HG03139 (cell line): ENCODE measurements at regions not wholly inside any gene's neighbourhood (a gene's known extent, or its start where the extent isn't known, plus 50 kb on each side); places are given as distances from the start of the nearest gene placed in this dataset.
"Not testable (repeated sequence)": the region's sequence is repeated elsewhere in the genome, so short reads cannot be mapped to it uniquely, and the experiment has no call there.

Source experiments
- ATAC-seq: cut with Tn5 transposase; IDR thresholded peaks from one replicate; pipeline ENCODE4 v1.9.1; 2021; ENCODE audit not compliant: unreplicated experiment

DNA sequence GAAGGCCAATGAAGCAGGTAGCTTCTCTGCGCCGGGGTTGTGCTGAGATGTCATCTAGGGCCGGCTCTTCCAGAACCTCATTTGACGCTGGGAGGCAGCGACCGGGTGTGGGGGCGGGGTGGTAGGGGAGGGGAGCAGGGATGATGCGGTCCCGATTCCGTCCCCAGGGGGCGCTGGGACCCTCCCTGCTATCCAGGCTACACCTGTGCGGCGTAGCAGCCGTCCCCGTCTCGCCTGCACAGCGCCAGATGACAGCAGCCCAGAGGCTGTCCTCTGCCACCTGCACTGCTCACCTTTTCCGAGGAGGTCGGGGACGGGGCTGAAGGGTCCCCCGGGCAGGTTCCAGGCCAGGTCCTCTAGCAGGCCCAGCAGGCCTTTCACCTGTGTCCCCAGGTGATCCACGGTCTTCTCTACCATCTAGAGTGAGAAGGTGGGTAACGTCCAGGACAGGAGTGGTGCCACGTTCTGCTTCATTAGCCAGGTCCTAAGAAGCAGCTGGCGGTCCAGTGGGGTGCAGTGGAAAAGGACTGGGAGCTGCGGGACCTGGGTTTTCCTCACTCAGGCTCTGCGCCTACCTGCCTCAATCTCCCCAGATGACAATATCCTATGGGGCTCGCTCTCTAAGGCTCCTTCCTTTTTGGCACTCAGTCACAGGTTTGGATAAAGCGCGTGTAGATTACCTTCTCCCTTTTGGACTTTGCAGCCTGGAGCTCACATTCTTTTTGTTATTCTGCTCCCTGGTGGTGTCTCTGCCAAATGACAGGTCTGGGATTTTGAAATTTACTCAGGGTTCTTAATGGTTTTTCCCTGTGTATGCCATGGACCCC, 56.0 kb upstream of the RAB6C start:
- no peak for ATAC-seq

DNA sequence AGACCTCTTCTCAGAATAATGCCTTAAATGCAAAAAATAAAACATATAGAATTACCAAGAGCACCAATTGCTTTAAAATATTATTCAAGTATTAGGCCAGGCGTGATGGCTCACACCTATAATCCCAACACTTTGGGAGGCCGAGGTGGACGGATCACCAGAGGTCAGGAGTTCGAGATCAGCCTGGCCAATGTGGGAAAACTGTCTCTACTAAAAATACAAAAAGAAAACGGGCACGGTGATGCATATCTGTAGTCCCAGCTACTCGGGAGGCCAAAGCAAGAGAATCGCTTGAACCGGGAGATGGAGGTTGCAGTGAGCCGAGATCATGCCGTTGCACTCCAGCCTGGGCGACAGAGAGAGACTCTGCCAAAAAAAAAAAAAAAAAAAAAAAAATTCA, 55.4 kb upstream of the RAB6C start:
- ATAC-seq = not testable (repeated sequence)

DNA sequence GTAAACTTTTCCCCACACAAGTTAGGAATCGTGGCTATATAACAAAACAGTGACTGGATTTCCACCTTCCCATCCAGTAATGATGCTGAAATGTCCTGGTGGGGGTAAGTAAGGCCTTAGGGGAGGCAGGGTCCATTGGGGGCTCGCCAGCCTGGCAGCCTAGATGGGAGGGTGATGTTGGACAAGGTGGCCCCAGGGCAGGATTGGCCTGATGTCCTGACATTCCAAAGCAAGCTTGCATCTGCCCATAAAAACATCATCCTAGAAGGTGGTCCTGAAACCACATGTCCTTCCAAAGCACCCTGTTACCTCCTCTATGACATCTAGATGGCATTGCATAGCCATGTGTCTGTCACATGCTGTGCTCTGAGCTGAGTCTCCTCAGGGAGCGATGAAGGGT, 54.1 kb upstream of the RAB6C start:
- ATAC-seq = no peak

DNA sequence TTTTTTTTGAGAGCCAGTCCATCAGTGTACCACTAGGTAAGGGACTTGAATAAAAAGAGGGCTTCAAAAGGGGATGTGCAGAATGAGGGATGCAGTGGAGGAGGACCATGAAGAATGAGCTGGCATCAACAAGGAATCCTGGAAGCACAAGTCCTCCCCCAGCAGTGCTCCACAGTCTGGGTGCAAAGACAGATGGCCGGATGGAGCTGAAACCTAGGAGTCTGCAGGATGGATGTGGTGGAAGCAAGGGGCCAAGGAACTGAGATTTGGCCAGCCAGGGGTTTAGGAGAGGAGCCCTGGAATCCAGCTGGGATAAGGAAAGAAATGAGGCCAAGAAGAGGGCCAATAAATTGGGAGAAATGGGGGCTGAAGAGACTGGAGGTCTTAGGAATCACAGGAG, 51.8 kb upstream of the RAB6C start:
- no peak for ATAC-seq

DNA sequence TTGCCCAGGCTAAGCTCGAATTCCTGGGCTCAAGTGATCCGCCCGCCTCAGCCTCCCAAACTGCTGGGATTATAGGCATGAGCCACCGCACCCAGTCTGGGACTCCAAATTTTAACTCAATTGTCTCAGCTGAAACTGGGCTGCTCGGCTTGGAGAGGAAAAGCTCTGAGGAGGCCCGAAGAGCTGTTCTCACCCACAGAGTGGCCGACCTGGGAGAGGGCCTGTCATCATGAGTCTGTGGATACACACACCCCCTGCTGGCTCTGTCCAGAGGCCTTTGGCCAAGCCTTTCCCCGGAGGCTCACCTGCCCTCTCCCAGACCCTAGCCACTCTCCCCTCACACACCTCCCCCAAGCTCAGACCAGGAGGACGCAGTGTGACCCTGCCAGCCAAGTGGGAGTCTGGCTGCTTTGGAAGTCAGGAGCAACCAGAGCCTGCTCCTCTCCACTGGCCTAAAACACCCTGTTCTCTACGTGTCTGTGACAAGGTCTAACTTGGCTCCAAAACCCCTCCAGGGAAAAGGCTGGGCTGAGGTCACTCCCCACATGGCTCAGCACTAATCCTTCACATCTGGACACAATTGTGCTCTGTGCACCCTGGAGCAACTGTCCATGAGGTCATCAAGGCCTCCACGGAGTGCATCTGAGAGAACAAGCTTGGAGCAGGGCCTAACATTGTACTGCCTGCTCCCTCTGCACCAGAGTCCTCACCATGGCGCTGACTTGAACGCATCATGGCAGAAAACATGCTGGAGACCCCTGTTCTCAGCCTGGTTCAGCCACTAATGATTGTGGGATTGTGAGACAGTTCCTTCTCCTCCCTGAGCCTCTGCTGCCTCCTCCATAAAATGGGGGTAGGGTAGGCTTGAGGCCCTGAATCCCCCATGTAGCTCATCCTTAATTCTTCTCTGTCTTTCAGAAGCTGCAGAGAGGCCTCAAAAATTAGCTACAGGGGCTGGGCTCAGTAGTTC, 49.9 kb upstream of the RAB6C start:
- ATAC-seq = no peak
